HG02870 (cell line): ENCODE measurements at regions not wholly inside any gene's neighbourhood (a gene's known extent, or its start where the extent isn't known, plus 50 kb on each side); places are given as distances from the start of the nearest gene placed in this dataset.

Experiments used
- ATAC-seq: cut with Tn5 transposase; IDR thresholded peaks from one replicate; pipeline ENCODE4 v1.9.1; 2021; ENCODE audit warnings: mild to moderate bottlenecking, moderate library complexity; ENCODE audit not compliant: unreplicated experiment

- ATAC-seq: no peak
Observed at GRCh38 chr3:16658004-16658924, 53.0 kb upstream of the DAZL start.

- ATAC-seq: no peak
Observed at GRCh38 chr3:16658925-16659793, 53.9 kb upstream of the DAZL start.

- ATAC-seq: no peak
Observed at GRCh38 chr3:16663854-16664712, 58.9 kb upstream of the DAZL start.

GRCh38 chr3:16665282-16665741, 60.1 kb upstream of the DAZL start:
- ATAC-seq: no peak

DNA sequence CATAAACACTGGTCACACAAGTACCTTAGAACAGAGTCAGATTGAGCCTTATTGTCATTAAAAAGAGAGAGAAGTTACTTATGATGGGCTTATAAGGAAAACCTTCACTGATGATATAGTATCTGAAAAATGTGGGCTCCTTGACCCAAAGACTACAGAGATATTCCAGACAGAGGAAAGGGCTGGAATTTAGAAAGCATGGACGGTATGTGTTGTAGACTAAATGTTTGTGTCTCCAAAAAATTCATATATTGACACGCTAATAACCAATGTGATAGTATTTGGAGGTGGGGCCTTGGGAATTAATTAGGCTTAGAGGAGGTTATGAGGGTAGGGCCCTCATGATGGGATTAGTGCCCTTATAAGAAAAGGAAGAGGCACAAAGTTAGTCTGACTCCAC, 61.0 kb upstream of the DAZL start:
- ATAC-seq: no peak

DNA sequence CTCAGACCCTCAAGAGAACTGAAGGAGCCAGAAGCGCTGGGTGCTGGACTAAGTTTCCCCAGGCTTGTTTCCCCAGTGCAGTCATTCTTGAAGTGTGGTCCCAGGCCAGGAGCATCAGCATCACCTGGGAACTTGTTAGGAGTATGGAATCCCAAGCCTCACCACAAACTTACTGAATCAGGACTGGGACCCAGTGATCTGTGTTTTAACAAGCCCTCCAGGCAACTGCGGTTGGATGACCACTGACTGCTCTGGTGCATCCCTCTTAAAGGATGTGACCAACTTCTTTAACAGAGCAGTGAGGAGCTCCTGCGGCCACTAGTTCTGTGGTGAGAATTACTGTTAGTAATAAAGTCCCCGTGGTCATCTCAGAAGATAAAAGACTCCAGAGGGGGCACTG, 62.4 kb upstream of the DAZL start:
- ATAC-seq: no peak

DNA sequence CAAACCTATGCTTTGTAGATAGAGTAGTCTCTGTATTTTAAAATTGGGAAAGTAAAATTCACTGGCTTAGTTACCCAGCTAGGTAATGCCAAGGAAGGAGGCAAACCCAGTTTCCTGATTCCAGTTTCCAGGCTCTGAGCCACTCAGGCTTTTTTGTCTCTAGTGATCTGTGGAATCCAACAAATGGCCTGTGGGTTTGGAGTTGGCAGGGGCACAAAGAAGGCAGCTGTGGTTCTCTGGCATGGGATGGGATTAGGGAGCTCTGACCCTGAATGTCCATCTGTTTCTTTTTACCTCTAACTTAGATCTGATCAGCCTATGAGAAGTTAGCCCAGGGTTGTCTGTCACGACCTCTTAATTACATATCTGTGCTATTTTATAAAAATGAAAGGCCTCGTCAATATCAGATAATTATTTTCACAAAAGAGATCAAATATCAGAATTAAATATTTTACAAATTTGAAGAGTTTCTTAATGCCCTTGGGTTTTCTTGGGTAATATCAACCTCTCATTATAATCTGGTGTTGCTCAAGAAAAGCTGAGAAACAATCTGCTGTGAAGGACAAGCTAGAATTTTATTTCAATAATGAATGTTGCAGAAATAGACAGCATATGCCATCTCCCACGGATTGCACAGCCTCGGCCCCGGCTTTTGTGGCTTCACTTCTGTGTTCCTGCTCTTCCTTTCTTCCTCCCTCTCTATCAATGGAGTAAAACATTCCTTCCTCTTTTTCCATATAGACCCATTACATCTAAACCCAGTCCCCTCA, 63.7 kb upstream of the DAZL start:
- ATAC-seq: no peak

GRCh38 chr3:16670191-16670590, 65.0 kb upstream of the DAZL start:
- no peak for ATAC-seq

- no peak for ATAC-seq
Observed at GRCh38 chr3:16671690-16672089, 66.5 kb upstream of the DAZL start.

GRCh38 chr3:16673530-16673929, 68.3 kb upstream of the DAZL start:
- no peak for ATAC-seq

GRCh38 chr3:16675805-16676204, 70.6 kb upstream of the DAZL start:
- no peak for ATAC-seq

DNA sequence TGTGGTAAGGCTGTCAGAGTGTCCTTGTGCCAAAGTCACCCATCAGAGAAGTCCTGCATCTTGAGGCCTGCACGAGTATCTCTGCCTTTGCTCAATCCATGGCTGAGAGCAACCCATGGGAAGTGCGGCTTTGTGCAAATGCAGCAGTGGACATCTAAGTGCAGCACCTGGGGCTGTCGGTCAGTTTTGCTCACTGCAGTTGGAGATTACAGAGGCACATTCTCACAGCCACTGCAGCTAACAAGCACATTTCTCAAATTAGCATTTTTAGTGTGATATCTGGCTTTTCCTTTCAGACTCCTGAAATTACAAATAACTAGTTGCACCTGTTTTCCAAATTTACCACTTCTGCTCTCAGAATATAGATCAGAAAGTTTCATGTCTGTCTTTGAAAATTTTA, 81.5 kb upstream of the DAZL start:
- ATAC-seq: no peak

GRCh38 chr3:16687221-16687620, 82.0 kb upstream of the DAZL start:
- ATAC-seq: no peak

DNA sequence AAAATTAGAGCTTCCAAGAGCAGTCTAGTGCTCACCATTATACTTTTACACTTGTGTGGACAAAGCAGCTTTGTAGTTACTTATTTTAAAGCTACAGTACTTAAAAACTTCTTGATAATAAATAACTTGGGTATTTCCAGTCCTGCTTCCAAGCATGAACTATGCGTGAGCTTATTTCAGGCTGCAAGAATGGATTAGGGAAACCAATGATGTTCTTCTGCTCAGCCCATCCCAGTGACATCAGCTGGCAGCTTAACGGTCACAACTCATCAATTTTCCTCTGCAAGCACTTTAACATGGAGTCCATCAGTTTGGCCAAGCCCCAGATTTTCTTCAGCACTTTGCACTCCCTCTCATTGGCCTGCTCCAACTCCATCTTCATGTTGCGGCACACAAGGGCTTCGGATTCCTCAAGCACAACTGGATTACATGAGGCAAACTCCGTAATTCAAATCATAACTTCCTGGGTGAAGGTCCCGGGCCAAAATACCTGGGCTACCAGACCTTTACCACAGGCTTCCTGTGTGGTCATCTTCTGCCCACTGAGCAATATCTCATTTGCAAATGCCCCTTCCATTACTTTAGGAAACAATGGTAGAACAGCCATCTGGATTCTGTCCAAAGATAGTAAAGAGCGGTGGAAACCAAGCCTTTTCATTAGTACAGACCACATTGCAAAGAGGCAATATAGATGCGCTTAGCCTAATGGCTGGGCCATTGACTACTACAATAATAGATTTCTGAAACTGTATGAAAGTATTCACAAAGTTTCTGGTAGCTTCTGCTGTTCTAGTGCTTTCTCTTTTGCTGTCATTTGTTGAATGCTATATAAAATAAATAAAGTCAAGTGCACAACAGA, 87.5 kb upstream of the DAZL start:
- ATAC-seq: peak; percentile 49

GRCh38 chr3:16693820-16694219, 88.6 kb upstream of the DAZL start:
- ATAC-seq: no peak

- no peak for ATAC-seq
Observed at GRCh38 chr3:16695710-16696109, 90.5 kb upstream of the DAZL start.

DNA sequence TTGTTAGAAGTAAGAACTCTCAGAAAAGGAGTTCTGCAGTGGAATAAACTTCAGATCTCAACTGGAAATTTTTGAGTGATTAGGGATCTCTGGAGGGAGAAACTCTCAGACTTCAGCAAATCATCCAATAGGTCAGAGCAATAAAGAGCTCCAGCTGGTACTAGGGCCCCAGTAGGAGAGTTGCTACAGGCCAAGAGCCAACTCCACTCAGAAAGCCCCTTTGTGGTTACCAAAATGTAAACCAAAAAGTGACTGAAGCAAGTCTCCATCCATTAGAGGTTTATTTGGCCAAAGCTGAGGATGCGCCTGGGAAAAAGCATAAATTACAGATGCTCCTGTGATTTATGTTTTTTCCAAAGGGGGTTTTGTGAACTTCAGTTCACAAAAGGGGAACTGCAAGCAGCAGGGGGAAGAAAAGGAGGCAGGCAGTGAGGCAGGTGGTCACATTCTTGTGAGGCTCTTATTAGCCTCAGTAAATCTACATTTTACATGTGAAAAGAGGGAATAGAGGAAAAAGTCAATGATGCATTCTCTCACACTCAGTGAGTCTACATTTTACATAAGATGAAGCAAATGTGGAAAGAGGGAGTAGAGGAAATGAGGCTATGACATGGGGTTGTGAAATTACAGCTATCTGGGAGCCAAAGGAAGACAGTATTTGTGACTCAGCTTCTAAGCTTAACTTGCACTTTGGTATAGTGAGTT, 92.4 kb upstream of the DAZL start:
- ATAC-seq: peak; percentile 52

DNA sequence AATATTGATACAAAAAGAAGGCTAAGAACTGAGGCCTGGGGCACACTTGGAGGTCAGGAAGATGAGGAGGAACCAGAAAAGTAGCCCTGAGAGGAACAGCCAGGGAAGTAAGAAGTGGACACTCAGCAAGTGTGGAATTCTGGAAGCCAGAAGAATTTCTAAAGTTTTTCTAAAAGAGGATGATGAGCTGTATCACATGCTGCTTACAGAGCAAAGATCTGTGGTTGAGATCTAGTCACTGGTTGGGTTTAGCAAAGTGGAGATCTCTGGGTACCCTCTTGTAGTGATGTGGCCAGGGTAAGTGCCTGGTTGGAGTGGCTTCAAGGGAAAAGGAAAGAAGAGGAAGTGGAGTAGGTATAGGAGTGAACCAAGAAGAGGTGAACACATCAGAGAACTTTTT, 95.4 kb upstream of the DAZL start:
- ATAC-seq: no peak

- no peak for ATAC-seq
Observed at GRCh38 chr3:16704941-16705340, 99.7 kb upstream of the DAZL start.
